Panc1 (cell line): ENCODE measurements at regions not wholly inside any gene's neighbourhood (a gene's known extent, or its start where the extent isn't known, plus 50 kb on each side); places are given as distances from the start of the nearest gene placed in this dataset.

Experiments
- SIN3A ChIP-seq: IDR thresholded peaks from 2 replicates; pipeline ENCODE4 v1.6.1; 2012; ENCODE audit warnings: low read depth, mild to moderate bottlenecking, low read length, moderate library complexity, borderline replicate concordance; ENCODE audit not compliant: insufficient read depth
- TF ChIP-seq, protein P1 (sequence below): fragments of 450-650 bp; IDR thresholded peaks from 2 replicates; pipeline ENCODE4 v1.5.1; 2017; ENCODE audit warnings: mild to moderate bottlenecking

DNA sequence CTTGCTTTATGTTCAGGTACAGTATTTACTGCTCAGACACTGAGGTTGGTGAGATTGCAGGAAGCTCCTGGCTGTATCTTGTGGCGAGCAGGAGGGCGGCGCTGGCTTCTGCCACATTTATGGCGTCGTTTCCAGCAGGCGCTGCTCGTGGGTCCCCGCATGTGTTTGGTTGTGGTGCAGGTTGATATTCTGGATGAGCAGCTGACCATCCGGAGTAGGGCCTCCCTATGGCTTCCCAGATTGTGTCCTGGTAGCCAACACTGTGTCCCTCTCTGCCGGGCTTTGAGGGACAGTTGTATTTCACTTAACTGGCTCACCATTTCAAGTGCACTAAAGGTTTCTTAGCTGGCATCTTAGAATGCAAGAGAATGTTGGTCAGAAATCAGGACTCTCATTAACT is 386.5 kb upstream of the TPM1 start:
- TF ChIP-seq, protein P1, sequence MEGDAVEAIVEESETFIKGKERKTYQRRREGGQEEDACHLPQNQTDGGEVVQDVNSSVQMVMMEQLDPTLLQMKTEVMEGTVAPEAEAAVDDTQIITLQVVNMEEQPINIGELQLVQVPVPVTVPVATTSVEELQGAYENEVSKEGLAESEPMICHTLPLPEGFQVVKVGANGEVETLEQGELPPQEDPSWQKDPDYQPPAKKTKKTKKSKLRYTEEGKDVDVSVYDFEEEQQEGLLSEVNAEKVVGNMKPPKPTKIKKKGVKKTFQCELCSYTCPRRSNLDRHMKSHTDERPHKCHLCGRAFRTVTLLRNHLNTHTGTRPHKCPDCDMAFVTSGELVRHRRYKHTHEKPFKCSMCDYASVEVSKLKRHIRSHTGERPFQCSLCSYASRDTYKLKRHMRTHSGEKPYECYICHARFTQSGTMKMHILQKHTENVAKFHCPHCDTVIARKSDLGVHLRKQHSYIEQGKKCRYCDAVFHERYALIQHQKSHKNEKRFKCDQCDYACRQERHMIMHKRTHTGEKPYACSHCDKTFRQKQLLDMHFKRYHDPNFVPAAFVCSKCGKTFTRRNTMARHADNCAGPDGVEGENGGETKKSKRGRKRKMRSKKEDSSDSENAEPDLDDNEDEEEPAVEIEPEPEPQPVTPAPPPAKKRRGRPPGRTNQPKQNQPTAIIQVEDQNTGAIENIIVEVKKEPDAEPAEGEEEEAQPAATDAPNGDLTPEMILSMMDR = no peak
- no peak for TF ChIP-seq SIN3A
